AG04449 (cell line): ENCODE measurements at regions not wholly inside any gene's neighbourhood (a gene's known extent, or its start where the extent isn't known, plus 50 kb on each side); places are given as distances from the start of the nearest gene placed in this dataset.
"Not testable (repeated sequence)": the region's sequence is repeated elsewhere in the genome, so short reads cannot be mapped to it uniquely, and the experiment has no call there.

Source experiments
- CTCF ChIA-PET: fragments of 350-600 bp; formaldehyde crosslinking; extraction: SDS; loops from one replicate; lab custom pipeline; 2021; ENCODE audit warnings: antibody characterized with exemption; lab: Yijun Ruan, JAX
- POLR2A ChIA-PET: fragments of 400-600, 350-600 bp; formaldehyde crosslinking; extraction: SDS; loops from one replicate; lab custom pipeline; 2020; ENCODE audit warnings: antibody characterized with exemption, inconsistent platforms; lab: Yijun Ruan, JAX
- DNase-seq: peaks from one replicate; pipeline ENCODE4 v3.0.0-alpha.2; 2010; ENCODE audit warnings: low read depth, low spot score
- H3K4me3 ChIP-seq: 2 replicates; pipeline ENCODE4 v1.5.1; 2011; ENCODE audit warnings: low read depth, mild to moderate bottlenecking, control low read depth, low read length
- TF ChIP-seq, protein P1 (sequence below): IDR thresholded peaks from one replicate; pipeline ENCODE4 v1.5.1; 2011; ENCODE audit warnings: mild to moderate bottlenecking, moderate library complexity, low read length, control low read depth, inconsistent platforms; ENCODE audit not compliant: insufficient read depth; ENCODE audit errors: missing control alignments

DNA sequence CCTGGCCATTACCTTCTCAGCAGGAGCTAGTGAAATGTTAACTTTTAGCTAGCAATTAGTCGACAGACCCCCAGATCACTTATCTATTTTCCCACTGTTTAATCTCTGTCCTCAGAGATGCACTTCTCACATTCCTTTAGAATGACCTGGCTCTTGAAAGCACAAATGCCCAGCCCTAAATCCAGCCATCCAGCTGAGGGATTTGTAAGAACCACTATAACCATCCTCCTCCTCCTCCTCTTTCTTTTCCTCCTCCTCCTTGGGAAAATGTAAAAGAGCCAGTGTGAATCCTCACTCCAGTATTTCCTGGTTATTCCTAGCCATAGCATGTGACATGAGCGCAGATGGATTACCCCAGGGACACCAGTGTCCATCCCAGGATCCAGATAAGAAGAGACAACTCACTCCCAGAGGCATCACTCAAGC is 124.3 kb downstream of the ENC1 start:
- TF ChIP-seq, protein P1, sequence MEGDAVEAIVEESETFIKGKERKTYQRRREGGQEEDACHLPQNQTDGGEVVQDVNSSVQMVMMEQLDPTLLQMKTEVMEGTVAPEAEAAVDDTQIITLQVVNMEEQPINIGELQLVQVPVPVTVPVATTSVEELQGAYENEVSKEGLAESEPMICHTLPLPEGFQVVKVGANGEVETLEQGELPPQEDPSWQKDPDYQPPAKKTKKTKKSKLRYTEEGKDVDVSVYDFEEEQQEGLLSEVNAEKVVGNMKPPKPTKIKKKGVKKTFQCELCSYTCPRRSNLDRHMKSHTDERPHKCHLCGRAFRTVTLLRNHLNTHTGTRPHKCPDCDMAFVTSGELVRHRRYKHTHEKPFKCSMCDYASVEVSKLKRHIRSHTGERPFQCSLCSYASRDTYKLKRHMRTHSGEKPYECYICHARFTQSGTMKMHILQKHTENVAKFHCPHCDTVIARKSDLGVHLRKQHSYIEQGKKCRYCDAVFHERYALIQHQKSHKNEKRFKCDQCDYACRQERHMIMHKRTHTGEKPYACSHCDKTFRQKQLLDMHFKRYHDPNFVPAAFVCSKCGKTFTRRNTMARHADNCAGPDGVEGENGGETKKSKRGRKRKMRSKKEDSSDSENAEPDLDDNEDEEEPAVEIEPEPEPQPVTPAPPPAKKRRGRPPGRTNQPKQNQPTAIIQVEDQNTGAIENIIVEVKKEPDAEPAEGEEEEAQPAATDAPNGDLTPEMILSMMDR: no peak
- POLR2A ChIA-PET: no interaction called here
- DNase-seq: no peak
- no peak overlapping the region for H3K4me3 ChIP-seq
- CTCF ChIA-PET: interaction anchor here (1.1 kb wide), 1 partner anchor 25 kb away, joined by 3 read pairs; no protein-coding TSS in a partner anchor

DNA sequence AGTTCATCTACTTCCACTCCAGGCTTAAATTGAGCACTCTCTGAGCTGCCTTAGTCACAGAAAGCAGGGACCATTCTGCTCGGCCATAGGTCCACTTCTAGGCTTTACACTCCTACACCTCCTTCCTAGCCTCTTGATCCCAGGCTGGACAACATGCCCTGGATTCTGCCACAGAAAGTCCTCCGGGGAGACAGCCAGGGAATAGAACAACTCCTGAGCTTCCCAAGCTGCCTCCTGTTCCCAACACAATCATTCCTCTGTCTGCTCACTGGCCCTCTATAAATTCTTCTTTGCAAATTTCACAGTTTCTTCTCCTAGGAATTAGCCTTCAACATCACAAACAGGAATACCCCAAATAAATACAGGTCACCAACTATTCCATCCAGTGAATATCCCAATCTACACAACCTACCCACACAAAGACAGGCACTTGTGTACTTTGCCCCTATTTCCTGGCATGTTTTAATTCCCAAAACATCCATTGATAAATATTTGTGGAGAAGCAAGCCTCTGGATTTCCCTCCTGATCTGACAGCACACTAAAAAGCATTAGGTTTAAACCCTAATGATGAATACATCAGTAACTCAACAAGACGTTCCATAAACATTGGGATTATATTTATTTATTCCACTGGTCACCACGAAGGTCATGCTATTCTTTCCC is 125.5 kb downstream of the ENC1 start:
- CTCF ChIA-PET: interaction anchor here (1.1 kb wide), 1 partner anchor 24 kb away, joined by 3 read pairs; no protein-coding TSS in a partner anchor
- POLR2A ChIA-PET: no interaction called here
- TF ChIP-seq, protein P1: no peak
- no peak for DNase-seq
- no peak overlapping the region for H3K4me3 ChIP-seq

DNA sequence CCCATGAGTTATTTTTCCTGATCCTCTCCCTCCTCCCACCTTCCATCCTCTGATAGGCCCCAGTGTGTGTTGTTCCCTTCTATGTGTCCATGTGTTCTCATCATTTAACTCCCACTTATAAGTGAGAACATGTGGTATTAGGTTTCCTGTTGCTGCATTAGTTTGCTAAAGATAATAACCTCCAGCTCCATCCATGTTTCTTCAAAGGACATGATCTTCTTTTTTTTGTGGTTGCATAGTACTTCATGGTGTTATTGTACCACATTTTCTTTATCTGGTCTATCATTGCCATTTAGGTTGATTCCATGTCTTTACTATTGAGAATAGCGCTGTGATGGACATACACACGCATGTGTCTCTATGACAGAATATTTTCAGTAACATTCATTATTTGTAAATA is 128.8 kb downstream of the ENC1 start:
- DNase-seq, CTCF ChIA-PET, POLR2A ChIA-PET, H3K4me3 ChIP-seq: not testable (repeated sequence)

DNA sequence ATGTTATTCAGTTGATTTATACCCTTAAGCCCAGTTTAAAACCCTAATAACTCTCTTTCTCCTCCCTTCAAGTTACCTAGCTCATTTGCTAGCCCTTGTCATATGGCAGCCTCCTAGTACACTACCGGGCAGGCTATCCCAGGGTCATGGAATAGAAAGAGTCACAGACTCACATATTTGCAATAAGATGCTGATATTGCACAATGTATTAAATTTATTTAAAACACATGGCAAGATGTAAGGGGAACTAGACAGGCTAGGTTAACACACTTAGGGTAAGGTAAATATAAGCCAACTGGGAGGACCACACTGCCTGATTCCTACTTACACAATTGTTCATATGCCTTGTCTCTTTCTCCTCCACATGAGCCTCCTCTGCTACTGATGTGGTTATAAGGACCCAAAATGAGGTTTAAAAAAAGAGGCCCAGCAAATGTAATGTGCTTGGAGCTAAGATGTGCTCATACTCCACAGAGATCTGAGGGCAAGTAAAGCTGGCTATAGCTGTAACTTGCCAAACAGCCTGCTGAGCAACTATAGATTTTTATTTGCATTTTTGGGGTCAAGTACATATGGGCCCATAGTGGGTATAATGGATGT is 130.0 kb downstream of the ENC1 start:
- H3K4me3 ChIP-seq: no peak overlapping the region
- POLR2A ChIA-PET: no interaction called here
- TF ChIP-seq, protein P1: no peak
- CTCF ChIA-PET: no interaction called here
- no peak for DNase-seq

DNA sequence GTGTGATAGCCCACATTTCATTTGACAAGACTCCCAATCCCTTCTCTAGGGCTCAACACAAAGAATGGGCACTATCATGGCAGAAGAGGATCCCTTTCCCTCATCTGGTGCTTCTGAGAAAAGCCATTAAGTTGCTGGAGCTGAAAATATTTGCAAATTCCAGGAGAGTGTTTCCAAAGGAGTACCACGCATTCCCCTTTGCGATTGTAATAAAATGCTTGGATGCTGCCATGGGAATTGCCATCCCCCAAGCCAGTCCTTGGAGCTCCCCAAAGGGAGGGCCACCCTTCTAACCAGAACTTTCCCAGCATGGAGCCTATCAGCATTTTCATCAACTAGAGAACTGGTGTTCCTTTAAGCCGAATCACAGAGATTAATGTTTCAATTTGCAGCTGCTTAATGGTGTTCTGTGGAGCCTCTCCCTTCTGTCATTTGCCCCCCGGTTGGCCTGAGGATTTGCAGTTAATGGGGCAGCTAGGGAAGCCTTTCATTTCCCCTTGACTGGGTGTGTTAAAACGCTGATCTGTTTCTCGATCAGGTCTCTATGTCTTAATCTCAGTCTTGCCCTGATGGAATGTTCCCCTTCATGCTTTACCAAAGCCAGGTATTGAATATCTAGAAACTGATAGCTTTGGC is 133.0 kb downstream of the ENC1 start:
- CTCF ChIA-PET: no interaction called here
- POLR2A ChIA-PET: no interaction called here
- H3K4me3 ChIP-seq: no peak overlapping the region

DNA sequence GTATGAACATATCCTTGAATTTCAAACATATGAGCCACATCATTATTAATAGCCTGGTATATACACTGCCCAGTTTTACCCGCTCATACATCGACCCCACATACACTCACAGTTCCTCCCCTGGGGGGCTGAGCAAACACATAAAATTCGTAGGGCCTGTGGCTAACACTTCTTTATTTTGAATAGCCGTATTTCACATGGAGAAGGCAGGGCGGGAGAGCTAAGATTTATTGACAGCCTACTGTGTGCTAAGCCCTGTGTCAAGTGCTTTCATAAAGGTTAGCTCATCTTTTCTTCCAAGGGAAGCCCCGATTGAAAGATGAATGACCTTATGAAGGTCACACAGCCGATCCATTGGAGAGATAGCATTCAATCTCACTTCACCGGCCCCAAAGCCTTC is 134.4 kb downstream of the ENC1 start:
- CTCF ChIA-PET: no interaction called here
- TF ChIP-seq, protein P1: no peak
- POLR2A ChIA-PET: no interaction called here
- no peak overlapping the region for H3K4me3 ChIP-seq
- no peak for DNase-seq

More for the DNA sequence above, 133.0 kb downstream of the ENC1 start:
- TF ChIP-seq, protein P1: no peak
- no peak for DNase-seq
